Fibroblast of skin of left biceps (primary cell): ENCODE measurements at regions not wholly inside any gene's neighbourhood (a gene's known extent, or its start where the extent isn't known, plus 50 kb on each side); places are given as distances from the start of the nearest gene placed in this dataset.
"Not testable (repeated sequence)": the region's sequence is repeated elsewhere in the genome, so short reads cannot be mapped to it uniquely, and the experiment has no call there.

Experiments
- DNase-seq, 2 experiments: peaks; one replicate each; pipeline ENCODE4 v3.0.0-alpha.2; 2013; ENCODE audit warnings: low read depth in 2 of 2

GRCh38 chr5:44756097-44756496 lies 52.6 kb upstream of the MRPS30 start:
- DNase-seq, result not testable (repeated sequence)

GRCh38 chr5:44747396-44747795 lies 61.4 kb upstream of the MRPS30 start:
- DNase-seq, result no peak

- no peak for DNase-seq
Measured at GRCh38 chr5:44740660-44741059, 68.1 kb upstream of the MRPS30 start.

GRCh38 chr5:44729536-44729935 lies 79.2 kb upstream of the MRPS30 start:
- no peak for DNase-seq

GRCh38 chr5:44727100-44727499 lies 81.6 kb upstream of the MRPS30 start:
- DNase-seq, result no peak

- DNase-seq, result no peak
Measured at GRCh38 chr5:44719856-44720255, 88.9 kb upstream of the MRPS30 start.

GRCh38 chr5:44714871-44715561 lies 93.7 kb upstream of the MRPS30 start:
- DNase-seq, result no peak

GRCh38 chr5:44713446-44713845 lies 95.3 kb upstream of the MRPS30 start:
- no peak for DNase-seq

GRCh38 chr5:44711901-44712300 lies 96.8 kb upstream of the MRPS30 start:
- DNase-seq, result no peak

- no peak for DNase-seq
Measured at GRCh38 chr5:44708602-44709001, 100.1 kb upstream of the MRPS30 start.

- DNase-seq, result no peak
Measured at GRCh38 chr5:44707721-44708120, 101.0 kb upstream of the MRPS30 start.

- DNase-seq, result no peak
Measured at GRCh38 chr5:44697025-44697424, 111.7 kb upstream of the MRPS30 start.

- no peak for DNase-seq
Measured at GRCh38 chr5:44695259-44695658, 113.5 kb upstream of the MRPS30 start.

- DNase-seq, result no peak
Measured at GRCh38 chr5:44691802-44692201, 116.9 kb upstream of the MRPS30 start.

GRCh38 chr5:44681906-44682305 lies 126.8 kb upstream of the MRPS30 start:
- DNase-seq, result no peak

GRCh38 chr5:44679214-44679613 lies 129.5 kb upstream of the MRPS30 start:
- DNase-seq, result no peak

GRCh38 chr5:44675296-44675695 lies 133.5 kb upstream of the MRPS30 start:
- DNase-seq, result no peak

GRCh38 chr5:44674461-44674860 lies 134.3 kb upstream of the MRPS30 start:
- DNase-seq, result no peak

- not testable (repeated sequence) for DNase-seq
Measured at GRCh38 chr5:44668471-44668870, 140.3 kb upstream of the MRPS30 start.

GRCh38 chr5:44665101-44665701 lies 143.5 kb upstream of the MRPS30 start:
- DNase-seq, result no peak

GRCh38 chr5:44664711-44665100 lies 144.0 kb upstream of the MRPS30 start:
- DNase-seq, result no peak

GRCh38 chr5:44663991-44664710 lies 144.6 kb upstream of the MRPS30 start:
- DNase-seq, result no peak

GRCh38 chr5:44661851-44662250 lies 146.9 kb upstream of the MRPS30 start:
- no peak for DNase-seq
